ENCODE measurements at regions not wholly inside any gene's neighbourhood (a gene's known extent, or its start where the extent isn't known, plus 50 kb on each side); places are given as distances from the start of the nearest gene placed in this dataset.
"Not testable (repeated sequence)": the region's sequence is repeated elsewhere in the genome, so short reads cannot be mapped to it uniquely, and the experiment has no call there.

DNA sequence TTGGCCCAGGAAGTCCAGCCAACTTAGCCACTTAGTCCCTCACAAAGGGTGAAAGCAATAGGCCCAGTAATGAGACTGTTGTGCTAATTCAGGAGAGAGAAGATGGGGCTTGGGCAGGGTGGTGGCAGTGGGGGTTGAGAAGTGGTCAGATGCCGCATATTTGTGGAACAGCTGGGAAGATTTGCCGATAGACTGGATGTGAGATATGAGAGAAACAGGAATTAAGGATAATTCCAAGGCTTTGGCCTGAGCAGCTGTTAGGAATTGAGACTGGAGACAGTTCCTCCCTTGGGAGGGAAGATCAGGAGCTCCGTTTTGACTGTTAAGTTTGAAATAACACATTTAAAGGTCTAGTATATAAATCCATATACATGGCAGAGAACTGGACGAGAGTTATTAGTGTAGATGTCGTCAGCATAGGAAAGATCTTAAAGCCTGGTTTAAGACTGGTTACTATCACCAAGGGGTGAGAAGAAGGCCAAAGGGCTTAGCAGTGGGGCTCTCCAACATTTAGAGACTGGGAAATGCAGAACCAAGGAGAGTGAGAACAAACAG, 323.7 kb upstream of the FAM78B start:
- DNase-seq (ENCODE audit: low spot score): no peak

DNA sequence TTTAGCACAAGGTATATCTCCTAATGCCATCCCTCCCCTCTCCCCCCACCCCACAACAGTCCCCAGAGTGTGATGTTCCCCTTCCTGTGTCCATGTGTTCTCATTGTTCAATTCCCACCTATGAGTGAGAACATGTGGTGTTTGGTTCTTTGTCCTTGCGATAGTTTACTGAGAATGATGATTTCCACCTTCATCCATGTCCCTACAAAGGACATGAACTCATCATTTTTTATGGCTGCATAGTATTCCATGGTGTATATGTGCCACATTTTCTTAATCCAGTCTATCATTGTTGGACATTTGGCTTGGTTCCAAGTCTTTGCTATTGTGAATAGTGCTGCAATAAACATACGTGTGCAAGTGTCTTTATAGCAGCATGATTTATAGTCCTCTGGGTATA, 327.0 kb upstream of the FAM78B start:
- not testable (repeated sequence) for DNase-seq (ENCODE audit: low spot score)

DNA sequence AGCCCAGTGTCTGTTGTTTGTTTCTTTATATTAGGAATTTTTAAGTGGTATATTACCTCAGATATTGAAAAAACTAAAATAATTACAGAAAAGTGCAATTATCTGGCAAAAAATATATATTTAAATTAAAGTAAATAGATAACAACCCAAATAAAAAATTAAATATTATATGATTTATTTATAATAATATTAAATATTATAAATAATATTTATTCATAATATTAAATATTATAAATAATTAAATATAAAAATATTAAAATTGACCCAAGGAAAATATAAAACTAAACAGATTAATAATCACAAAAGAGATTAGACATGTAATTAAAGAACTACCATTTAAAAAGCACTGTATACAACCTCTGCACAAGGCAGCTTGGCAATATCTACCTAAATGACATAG, 331.9 kb upstream of the POGK start:
- no peak for DNase-seq (ENCODE audit: low spot score)

DNA sequence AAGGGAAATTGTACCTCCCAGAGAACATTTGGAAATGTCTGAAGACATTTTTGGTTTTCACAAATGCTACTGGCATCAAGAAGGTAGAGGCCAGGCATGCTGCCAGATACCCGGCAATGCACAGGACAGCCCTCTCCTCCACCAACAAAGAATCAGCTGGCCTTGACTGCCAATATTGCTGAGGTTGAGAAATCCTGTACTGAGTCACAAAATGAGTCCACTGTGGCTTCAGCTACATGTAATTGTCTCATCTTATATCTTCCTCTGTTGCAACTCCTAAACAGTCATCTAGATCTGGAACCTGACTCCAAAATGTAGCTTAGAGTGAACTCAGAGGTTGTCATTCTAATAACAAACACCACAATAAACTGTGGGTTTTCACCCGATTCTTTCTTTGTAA, 327.5 kb upstream of the POGK start:
- DNase-seq (ENCODE audit: low spot score): no peak

DNA sequence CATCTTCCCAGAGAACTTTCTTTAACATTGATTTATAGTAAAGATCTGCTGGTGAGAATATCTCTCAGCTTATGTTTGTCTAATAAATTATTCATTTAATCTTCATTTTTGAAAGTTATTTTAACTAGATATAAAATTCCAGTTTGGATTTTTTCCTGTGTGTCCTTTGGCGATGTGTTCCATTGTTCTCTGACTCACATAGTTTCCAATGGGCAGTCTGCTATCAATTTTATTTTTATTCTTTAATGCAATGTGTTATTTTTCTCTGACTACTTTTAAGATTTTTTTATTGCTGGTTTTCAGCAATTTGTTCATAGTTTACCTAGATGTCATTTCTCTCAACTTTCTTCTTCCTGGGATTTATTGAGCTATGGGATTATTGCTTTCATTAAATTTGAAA, 325.2 kb upstream of the POGK start:
- DNase-seq (ENCODE audit: low spot score): no peak

DNA sequence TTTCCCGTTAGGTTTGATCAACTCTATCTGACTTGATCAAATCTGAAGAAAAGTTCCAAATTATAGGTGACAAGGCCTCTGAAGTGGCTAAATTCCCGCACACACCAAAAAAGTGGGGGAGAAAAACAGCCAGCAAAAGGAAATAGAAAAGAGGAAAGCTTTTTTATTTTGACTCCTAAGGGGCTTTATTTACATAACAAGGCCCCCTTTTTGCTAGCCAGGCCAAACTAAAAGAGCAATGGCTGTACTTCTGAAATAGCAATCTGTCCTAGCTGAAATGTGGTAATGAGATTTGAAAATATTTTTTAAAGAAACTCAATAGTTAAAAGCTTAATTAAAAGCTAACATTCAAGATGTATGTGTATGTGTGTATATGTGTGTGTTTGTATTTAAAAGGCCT, 311.5 kb upstream of the POGK start:
- no peak for DNase-seq (ENCODE audit: low spot score)

DNA sequence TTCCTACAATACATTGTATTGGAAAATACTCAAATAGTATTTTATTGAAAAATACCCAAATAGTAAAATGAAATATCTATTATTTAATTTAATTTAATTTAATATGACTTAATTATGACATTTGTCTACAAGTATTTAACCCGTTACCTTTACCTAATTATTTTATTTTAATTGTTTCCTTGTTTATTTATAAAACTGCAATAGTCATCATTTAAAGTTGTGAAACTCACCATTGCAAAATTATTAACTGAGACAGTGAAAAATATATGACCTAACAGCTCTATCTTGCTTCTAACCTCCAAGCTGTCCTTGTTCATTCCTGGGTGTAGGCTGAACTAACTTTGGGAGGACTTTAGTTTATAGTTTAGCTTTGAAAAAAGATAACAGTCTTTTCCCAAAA, 300.6 kb upstream of the POGK start:
- no peak for DNase-seq (ENCODE audit: low spot score)

DNA sequence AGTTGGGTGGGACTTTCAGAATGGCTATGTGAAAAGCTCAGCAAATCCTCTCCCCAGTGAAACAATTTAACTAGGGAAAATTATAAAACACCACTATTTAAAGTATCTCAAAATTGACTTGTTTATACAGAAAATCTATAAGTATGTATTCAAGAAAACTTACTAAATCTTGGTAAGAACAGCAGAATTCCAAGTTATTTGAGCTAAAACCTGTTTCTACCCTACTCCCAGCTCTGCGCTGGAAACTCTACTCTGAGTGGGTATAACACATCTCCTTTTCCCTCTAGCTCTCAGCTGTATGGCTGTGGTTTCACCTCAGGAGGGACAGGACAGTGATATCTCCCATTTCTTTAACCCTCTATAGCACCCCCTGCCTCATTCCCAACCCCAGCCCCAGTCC, 295.2 kb upstream of the POGK start:
- no peak for DNase-seq (ENCODE audit: low spot score)

DNA sequence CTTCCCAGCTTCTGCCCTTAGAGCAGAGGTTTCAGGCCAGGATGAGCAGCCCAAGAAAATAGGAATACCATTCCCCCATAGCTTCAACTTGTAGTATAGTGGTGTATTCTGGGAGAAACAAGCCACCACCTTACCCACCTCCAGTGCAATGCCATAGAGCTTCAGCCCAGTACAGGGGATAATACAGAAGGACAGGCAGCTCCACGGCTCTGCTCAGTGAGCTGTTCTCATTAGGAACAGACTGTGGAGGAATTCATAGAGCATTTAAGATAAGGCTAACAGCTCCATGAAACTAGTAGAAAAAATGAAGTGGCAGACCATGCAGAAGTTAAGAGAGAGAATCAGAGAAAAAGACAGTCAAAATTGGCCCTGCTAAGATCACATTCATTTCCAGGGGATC, 294.7 kb upstream of the POGK start:
- DNase-seq (ENCODE audit: low spot score): no peak

DNA sequence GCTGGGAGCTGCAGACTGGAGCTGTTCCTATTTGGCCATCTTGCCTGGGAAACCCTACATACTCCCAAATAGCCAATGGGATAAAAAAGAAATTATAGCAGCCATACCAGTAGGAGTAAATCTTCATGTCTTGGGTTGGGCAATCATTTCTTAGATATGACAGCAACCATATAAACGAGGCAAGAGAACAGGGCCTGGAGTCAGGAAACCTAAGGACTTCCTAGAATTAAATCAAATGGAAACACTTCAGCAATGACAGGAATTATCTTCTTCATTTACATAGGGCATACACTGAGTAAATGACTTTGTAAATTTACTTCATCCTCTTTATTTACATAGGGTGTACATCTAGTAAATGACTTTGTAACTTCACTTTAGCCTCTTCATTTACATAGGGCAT, 286.6 kb upstream of the POGK start:
- no peak for DNase-seq (ENCODE audit: low spot score)

DNA sequence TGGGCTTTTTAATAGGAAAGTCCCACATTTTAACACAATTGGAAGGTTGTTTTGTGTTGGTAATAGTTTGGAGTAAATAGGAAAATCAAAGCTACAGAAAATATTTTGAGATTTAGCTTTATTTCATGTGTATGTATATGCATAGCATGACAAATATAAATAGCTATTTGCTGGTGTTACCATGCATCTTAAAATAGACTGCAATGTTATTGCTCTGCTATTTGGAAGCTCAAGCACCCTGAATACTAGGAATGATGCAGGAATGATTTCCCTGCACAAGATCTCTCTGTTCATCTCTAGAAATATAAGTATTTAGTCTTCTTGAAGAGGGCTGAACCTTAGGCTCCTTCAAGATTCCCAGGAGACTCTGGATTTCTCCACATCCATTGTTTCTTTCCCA, 268.3 kb upstream of the POGK start:
- DNase-seq (ENCODE audit: low spot score): no peak

DNA sequence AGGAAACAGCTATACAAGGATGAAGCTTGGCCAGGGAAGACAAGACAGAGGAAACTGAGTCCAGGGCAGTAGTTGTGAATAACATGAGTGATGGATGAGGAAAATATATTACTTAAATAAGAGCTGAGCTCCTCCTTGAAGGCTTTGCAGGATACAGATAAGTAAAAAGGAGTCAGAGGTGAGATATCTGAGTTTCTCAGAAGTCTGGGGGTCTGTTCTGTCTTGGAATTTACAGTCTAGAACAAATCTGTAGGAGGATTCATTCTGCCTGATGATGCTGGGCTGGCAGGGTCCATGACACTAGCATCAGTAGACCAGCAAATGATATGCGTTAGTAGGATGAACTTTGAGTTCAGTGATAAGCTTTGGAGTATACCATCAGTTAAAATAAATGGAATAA, 266.1 kb upstream of the POGK start:
- no peak for DNase-seq (ENCODE audit: low spot score)

DNA sequence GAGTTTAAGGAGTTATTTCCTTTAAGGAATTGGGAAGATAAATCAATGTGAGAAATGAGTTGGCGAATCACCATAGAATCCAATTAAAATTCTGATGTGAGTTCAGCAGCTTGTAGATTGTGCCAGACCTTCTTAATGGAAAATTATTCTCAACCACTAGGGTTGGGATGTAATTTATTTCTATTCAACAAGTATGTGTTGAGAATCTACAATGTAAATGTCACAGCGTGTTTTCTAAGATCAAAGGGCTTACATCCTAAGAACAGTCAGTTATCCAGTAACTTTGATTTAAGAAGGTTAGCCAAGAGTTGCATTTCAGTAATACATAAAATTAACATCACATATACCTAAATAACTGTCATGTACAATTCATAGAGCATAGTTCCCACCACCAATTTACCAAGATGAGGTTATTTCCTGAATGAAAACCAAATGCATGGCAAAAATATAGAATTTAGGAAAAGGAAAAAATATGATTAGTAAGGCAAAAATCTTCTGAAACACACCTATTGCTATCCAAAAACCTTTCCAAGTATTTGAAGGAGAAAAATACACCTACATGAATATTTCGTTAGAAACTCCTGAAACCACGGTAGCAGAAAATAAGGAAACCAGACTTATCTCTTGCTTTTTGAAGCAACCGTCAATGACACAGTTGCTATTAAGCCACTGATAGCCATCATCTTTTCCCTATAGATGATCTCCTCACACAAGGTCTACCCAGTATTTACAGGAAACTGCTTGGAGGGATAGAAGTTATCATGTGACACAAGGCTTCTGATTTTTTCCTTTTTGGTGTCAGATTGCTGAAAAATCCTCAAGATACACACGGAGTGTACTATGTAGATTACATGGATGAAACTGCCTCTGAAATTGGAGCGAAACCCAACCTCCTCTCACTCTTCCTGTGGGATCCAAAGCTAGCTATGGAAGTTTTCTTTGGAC, 259.4 kb upstream of the POGK start:
- no peak for DNase-seq (ENCODE audit: low spot score)

DNA sequence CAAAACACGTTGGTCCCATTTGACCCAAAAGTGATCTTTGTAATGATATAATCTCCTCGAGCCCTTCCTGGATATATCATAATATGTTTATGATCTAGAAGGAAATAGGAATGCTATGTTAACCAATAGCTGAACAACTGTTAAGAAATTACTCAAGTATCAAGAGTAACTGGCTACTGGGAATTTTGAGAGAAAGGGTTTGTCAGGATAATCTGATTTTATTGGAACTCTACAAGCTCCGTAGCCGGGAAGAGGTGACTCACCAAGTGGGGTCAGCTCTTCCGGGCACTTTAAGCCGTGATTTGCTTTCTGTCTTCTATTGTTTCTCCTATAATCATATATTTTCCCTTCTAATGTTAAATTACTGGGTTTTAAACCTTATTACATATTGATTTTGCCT, 250.5 kb upstream of the POGK start:
- no peak for DNase-seq (ENCODE audit: low spot score)

DNA sequence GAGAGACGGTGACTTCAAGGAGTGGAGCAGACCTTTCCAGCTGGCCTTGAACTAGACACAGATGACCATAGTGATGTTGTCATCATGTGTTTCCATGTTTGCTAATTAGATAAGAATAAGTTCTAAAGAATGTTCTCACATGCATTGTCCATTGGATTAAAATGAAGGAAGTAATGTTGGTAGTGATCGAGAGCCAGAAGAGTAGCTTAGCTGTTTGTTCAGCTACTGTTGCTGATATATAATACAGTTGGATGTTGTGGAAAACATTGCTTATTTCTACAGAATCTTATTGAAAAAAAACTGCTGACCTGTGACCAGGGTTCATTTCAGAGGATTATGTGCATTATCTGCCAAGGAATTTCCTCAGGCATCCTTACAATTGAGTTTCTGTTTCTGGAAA, 249.1 kb upstream of the POGK start:
- DNase-seq (ENCODE audit: low spot score): no peak

DNA sequence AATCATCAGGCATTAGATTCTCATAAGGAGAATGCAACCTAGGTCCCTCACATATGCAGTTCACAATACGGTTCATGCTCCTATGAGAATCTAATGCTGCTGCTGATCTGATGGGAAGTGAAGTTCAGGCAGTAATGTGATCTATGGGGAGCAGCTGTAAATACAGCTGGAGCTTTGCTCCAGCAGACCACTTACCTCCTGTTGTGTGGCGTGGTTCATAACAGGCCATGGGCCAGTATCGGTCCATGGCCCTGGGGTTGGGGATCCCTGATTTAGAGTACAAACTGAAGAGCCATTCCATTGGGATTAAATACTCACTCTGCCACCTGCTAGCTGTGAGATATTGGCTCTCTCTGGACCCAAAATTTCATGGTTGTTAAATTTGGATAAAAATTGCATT, 244.6 kb upstream of the POGK start:
- DNase-seq (ENCODE audit: low spot score): no peak

DNA sequence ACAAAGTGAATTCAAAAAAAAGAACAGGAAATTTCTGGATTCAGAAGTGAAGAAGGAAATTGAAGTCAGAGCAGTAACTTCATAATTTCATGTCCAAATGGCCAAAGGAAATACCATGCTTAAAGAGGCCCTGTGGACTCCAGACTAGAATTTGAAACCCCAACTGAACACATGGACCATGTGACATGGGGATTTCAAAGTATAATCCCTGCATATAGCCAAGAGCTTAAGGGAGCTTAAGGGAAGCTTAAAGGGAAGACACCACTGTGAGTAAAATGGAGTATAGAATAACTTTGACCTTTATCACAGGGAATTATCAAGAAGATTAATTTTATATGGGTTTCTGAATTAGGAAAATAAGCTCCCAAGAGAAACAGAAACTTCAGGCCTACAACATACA, 241.8 kb upstream of the POGK start:
- no peak for DNase-seq (ENCODE audit: low spot score)

DNA sequence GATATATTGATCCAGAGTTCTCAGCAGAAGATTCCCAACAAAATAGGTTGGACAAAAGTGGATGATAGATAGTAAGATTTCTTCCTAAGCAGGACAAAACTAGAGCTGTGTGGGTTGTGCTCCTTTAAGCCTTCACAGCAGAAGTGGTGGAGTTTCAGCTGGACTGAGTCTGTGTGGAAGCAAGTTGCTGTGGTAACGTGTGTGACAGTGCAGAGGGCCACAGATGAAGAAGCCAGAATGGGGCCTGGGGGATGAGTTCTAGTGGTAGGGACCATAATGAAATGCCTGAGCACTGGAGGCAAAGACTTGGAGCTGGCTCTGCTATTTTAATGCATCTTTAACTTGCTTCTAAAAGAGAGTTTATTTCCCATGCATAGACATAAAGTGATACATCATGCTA, 238.7 kb upstream of the POGK start:
- DNase-seq (ENCODE audit: low spot score): no peak

DNA sequence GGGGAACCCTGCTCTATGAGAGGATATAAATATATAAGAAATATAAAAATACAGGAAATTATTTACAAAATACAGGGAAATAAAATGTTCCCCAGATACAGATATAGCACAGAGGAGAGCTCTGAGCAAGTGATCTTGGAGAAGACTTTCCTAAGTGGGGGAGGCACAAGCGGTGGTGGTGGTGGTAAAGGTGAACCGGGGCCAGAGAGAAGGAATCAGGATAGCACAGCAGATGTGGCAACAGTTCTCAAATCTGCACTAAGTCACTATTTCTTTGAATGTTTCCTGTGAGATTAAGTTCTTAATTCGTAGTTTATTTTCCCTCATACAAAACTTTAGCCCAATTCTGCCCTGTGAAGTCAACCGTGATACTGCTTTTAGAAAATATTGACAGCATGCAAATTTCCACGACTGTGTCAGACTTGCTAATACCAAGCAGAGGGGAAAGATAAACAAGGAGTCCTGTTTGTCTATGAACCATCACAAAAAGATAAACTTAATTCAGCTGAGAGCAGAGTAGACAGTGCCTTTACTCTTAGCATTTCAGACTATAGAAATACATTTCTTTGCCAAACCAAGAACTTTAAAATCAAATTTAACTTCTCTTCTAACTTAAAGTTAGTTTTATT, 237.5 kb upstream of the POGK start:
- DNase-seq (ENCODE audit: low spot score): no peak

DNA sequence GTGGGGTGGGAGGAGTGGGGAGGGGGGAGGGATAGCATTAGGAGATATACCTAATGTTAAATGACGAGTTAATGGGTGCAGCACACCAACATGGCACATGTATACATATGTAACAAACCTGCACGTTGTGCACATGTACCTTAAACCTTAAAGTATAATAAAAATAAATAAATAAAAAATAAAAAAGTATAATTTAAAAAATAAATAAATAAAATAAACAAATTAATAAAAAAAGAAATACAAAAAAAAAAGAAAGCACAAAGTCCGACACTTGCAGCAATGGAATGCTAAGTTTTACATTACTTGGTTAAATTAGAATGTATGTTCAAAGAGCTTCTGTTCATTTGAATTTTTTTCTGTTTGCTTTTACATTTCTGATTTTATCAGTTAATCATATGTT, 236.5 kb upstream of the POGK start:
- not testable (repeated sequence) for DNase-seq (ENCODE audit: low spot score)

DNA sequence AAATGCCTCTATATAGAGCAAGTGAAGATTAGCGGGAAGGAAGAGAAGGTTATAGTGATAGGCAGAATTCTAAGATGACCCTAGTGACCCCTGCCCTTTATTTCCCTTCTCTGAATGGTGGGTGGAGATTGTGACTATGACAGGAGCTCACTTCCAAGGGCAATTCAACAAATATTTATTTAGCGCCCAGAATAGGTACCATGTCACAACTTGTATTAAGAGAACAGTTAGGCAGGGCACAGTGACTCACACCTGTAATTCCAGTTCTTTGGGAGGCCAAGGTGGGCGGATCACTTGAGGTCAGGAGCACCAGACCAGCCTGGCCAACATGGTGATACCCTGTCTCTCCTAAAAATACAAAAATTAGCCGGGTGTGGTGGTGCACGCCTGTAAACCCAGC, 236.0 kb upstream of the POGK start:
- DNase-seq (ENCODE audit: low spot score): no peak

DNA sequence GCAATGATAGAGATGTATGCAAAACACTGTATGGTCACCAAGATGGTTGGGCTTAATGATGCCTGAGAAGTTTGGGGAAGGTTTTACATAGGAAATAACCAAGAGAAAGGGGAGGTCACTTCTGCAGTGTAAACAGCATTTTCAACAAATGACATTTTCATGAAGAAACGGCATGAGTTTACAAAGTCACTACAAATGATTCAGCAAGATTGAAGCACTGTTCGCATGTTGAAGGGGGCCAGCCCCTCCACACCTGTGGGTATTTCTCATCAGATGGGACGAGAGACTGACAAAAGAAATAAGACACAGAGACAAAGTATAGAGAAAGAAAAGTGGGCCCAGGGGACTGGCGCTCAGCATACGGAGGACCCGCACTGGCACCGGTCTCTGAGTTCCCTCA, 234.1 kb upstream of the POGK start:
- DNase-seq (ENCODE audit: low spot score): no peak

DNA sequence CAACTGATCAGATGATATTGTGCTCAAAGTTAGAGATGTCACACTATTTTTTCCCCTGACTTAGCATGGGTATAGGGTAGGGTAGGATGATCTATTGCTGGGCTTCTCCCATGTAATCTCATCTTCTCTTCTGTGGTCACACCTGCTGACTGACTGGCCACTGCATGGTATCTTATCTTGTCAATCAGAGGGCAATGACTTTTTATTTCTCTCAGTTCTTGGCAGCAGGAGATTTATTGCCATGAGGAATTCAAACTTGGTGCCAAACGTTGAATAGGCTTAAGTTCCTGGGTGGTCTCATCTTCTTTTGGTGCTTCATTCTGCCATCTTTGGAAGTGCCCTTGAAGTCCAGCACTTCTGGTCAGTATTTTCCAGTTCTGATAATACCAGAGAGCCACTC, 226.4 kb upstream of the POGK start:
- DNase-seq (ENCODE audit: low spot score): no peak

DNA sequence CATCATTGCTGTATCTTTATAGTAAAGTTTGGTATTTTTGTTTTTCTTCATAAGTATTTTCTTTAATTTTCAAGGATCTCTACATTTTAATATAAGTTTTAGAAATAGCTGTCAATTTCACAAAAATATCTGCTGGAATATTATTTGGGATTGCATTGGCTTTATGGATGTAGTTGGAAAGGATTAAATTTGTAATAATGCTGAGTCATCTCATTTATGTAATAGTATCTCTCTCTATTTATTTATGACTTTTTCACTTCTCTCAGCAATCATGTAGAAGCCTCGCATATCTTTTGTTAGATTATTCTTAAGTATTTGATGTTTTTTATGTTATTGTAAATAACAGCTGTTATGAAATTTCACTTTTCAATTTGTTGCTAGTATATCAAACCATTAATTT, 223.1 kb upstream of the POGK start:
- no peak for DNase-seq (ENCODE audit: low spot score)

Measured in iPS-NIHi11 (cell line).